ENCODE measurements at regions not wholly inside any gene's neighbourhood (a gene's known extent, or its start where the extent isn't known, plus 50 kb on each side); places are given as distances from the start of the nearest gene placed in this dataset.

DNA sequence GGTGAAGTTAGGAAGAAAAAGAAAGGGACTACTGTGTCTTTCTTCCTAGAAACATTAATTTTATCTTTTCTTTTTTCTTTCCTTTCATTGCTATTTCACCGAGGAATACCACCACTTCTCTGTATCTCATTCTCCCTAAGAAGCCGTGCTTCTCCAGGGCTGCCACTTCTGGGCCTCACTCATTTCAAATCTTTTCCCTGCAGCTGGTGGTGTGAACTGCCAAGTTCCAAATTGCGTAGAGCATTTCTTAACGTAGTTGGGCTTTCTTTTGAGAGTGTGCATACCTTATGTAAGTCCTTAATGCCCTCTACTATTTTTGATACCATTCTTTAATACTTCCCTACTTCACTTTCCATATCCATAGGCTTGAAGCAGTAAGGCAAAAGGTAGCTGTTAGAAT is 66.7 kb upstream of the CYP1B1 start:
- Histone ChIP-seq H3K4me2 (ENCODE audit: low read depth, low read length) (no peak overlapping the region), H2BK5ac (ENCODE audit: low read depth, low read length, poor library complexity, severe bottlenecking) (no peak overlapping the region), H4K8ac (ENCODE audit: low read depth in 2 of 2, low read length in 2 of 2) (no peak overlapping the region), H3K4me1 (ENCODE audit: control insufficient read depth, insufficient read depth, low read length) (peaks cover 12% of the 10 kb centered on the region), H2AFZ (replicated peaks; ENCODE audit: low read length, poor library complexity) (no peak overlapping the region), H3K14ac (replicated peaks; ENCODE audit: low read depth, low read length) (no peak overlapping the region), H2AK9ac (replicated peaks; ENCODE audit: low read depth, low read length, poor library complexity) (no peak overlapping the region), H3K23ac (ENCODE audit: low read depth, low read length) (no peak overlapping the region), H3K9me1 (ENCODE audit: insufficient read depth, low read length) (peaks cover 3% of the 10 kb centered on the region; the same call in 1 of the 2 replicates), H3K79me1 (ENCODE audit: low read depth in 1 of 2, low read length in 2 of 2) (no peaks in the 10 kb centered on the region), H2BK15ac (ENCODE audit: low read depth, low read length) (no peak overlapping the region), H2BK20ac (ENCODE audit: low read depth, low read length) (no peak overlapping the region), H2AK5ac (ENCODE audit: low read depth, low read length) (no peak overlapping the region), H3K56ac (ENCODE audit: extremely low read depth, insufficient read depth, low read length) (no peak overlapping the region), H3K9ac (ENCODE audit: low read depth, low read length) (no peak overlapping the region), H3K4me3 (ENCODE audit: insufficient read depth, low read depth, low read length) (no peak overlapping the region), H3K4ac (ENCODE audit: low read depth, low read length) (no peak overlapping the region), H3K27ac (ENCODE audit: insufficient read depth, low read length) (no peak overlapping the region), H3K9me3 (ENCODE audit: control insufficient read depth, insufficient read depth, low read length) (no peaks in the 10 kb centered on the region), H4K20me1 (ENCODE audit: insufficient read depth, low read length) (no peaks in the 10 kb centered on the region), H4K91ac (ENCODE audit: insufficient read depth, low read depth, low read length) (no peak overlapping the region), H3K27me3 (ENCODE audit: control insufficient read depth, insufficient read depth, low read length) (no peaks in the 10 kb centered on the region; the same call in 1 of the 2 replicates), H3K36me3 (ENCODE audit: control insufficient read depth, insufficient read depth, low read length) (no peaks in the 10 kb centered on the region), H3K18ac (ENCODE audit: low read depth, low read length) (no peak overlapping the region), H2BK120ac (ENCODE audit: low read depth, low read length) (no peak overlapping the region), H4K5ac (ENCODE audit: low read depth, low read length) (no peak overlapping the region)
- no peak for DNase-seq
- no peak for ATAC-seq (ENCODE audit: low read depth)
- TF ChIP-seq POLR2A (IDR thresholded peaks at IDR 0.05; ENCODE audit: low read depth, low read length) = no peak
- TF ChIP-seq BHLHE40 (IDR thresholded peaks at IDR 0.05; ENCODE audit: low read depth, low read length) = no peak
- no peak for TF ChIP-seq CEBPB (IDR thresholded peaks at IDR 0.05; ENCODE audit: low read depth, low read length)
- no peak for TF ChIP-seq MAZ (IDR thresholded peaks at IDR 0.05; ENCODE audit: borderline replicate concordance, low read depth, low read length)
- TF ChIP-seq MAFK (IDR thresholded peaks at IDR 0.05; ENCODE audit: low read depth, low read length) = no peak
- TF ChIP-seq RAD21 (IDR thresholded peaks at IDR 0.05; ENCODE audit: low read length) = no peak
- TF ChIP-seq, protein P1, sequence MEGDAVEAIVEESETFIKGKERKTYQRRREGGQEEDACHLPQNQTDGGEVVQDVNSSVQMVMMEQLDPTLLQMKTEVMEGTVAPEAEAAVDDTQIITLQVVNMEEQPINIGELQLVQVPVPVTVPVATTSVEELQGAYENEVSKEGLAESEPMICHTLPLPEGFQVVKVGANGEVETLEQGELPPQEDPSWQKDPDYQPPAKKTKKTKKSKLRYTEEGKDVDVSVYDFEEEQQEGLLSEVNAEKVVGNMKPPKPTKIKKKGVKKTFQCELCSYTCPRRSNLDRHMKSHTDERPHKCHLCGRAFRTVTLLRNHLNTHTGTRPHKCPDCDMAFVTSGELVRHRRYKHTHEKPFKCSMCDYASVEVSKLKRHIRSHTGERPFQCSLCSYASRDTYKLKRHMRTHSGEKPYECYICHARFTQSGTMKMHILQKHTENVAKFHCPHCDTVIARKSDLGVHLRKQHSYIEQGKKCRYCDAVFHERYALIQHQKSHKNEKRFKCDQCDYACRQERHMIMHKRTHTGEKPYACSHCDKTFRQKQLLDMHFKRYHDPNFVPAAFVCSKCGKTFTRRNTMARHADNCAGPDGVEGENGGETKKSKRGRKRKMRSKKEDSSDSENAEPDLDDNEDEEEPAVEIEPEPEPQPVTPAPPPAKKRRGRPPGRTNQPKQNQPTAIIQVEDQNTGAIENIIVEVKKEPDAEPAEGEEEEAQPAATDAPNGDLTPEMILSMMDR (conservative IDR thresholded peaks at IDR 0.05; ENCODE audit: low read depth, low read length) = no peak
- TF ChIP-seq MXI1 (IDR thresholded peaks at IDR 0.05; ENCODE audit: borderline replicate concordance, low read depth, low read length) = no peak
- TF ChIP-seq RFX5 (IDR thresholded peaks at IDR 0.05; ENCODE audit: low read depth, low read length) = no peak
- TF ChIP-seq NFE2L2 (IDR thresholded peaks at IDR 0.05; ENCODE audit: low read depth, low read length) = no peak
- TF ChIP-seq RCOR1 (IDR thresholded peaks at IDR 0.05; ENCODE audit: insufficient replicate concordance, low read length) = no peak
- TF ChIP-seq SMC3 (IDR thresholded peaks at IDR 0.05; ENCODE audit: low read depth, low read length) = no peak
- TF ChIP-seq, protein P2, sequence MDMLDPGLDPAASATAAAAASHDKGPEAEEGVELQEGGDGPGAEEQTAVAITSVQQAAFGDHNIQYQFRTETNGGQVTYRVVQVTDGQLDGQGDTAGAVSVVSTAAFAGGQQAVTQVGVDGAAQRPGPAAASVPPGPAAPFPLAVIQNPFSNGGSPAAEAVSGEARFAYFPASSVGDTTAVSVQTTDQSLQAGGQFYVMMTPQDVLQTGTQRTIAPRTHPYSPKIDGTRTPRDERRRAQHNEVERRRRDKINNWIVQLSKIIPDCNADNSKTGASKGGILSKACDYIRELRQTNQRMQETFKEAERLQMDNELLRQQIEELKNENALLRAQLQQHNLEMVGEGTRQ (IDR thresholded peaks at IDR 0.05; ENCODE audit: low read depth, low read length) = no peak
- in situ Hi-C loops (cut with MboI; ENCODE audit: low sequenced_read_pairs) (no loop called here), dilution Hi-C loops (cut with HindIII; ENCODE audit: low sequenced_read_pairs, unreplicated experiment) (no loop called here), intact Hi-C loops (cut with micrococcal nuclease) (loop anchor here (10.0 kb wide), 1 partner anchor 122 kb away; no protein-coding TSS in a partner anchor)
- 100% methylated on average over 2 of the region's 4 CpGs; no CpG with 5 or more reads in 1 of the 2 experiments for WGBS, 2 experiments (ENCODE audit: extremely low coverage in 2 of 2, insufficient read length in 1 of 2)
- ChIA-PET POLR2A (ENCODE audit: unreplicated experiment) (no interaction called here), CTCF (no interaction called here)
- no TSS peak for BruUV-seq (replicated peaks)
